K562 (cell line): ENCODE measurements at regions not wholly inside any gene's neighbourhood (a gene's known extent, or its start where the extent isn't known, plus 50 kb on each side); places are given as distances from the start of the nearest gene placed in this dataset.

ENCODE experiments used
- E2F3 ChIP-seq: fragments of 250-450 bp; sonication (Bioruptor Pico); IDR thresholded peaks from 2 replicates; pipeline ENCODE4 v1.4.0; 2020; ENCODE audit warnings: mild to moderate bottlenecking
- FOXP1 ChIP-seq: sonication (generic); formaldehyde crosslinking; IDR thresholded peaks from 2 replicates; pipeline ENCODE4 v1.8.0; 2022; ENCODE audit warnings: mild to moderate bottlenecking, missing genetic modification reagents
- HDAC2 ChIP-seq: fragments of 450-650 bp; IDR thresholded peaks from 2 replicates; pipeline ENCODE4 v1.6.1; 2016; ENCODE audit warnings: mild to moderate bottlenecking
- HNRNPUL1 ChIP-seq: fragments of 200-400 bp; formaldehyde crosslinking; IDR thresholded peaks from 2 replicates; pipeline ENCODE4 v1.6.1; 2017; ENCODE audit warnings: low read length
- KLF13 ChIP-seq: fragments of 450-650 bp; IDR thresholded peaks from 2 replicates; pipeline ENCODE4 v1.6.1; 2016; ENCODE audit warnings: missing genetic modification characterization, low read depth, mild to moderate bottlenecking, missing compliant biosample characterization, moderate library complexity, borderline replicate concordance
- MEF2D ChIP-seq: conservative IDR thresholded peaks from 2 replicates; pipeline ENCODE4 v1.6.1; 2016; ENCODE audit warnings: low read depth, missing genetic modification characterization, missing compliant biosample characterization
- MIER1 ChIP-seq: fragments of 450-650 bp; IDR thresholded peaks from 2 replicates; pipeline ENCODE4 v1.6.1; 2016; ENCODE audit warnings: antibody characterized with exemption, mild to moderate bottlenecking, low read depth
- NRF1 ChIP-seq, 2 experiments: fragments of 450-650 bp; IDR thresholded peaks in 1 of 2; conservative IDR thresholded peaks in 1 of 2; 2 replicates each; pipeline ENCODE4 v1.6.1; 2014; ENCODE audit warnings: mild to moderate bottlenecking in 2 of 2
- PHF21A ChIP-seq: fragments of 450-650 bp; IDR thresholded peaks from 2 replicates; pipeline ENCODE4 v1.6.1; 2017; ENCODE audit warnings: low read depth, borderline replicate concordance
- POLR2AphosphoS5 ChIP-seq: IDR thresholded peaks from 2 replicates; pipeline ENCODE4 v1.6.1; 2011; ENCODE audit warnings: mild to moderate bottlenecking, low read depth, low read length, moderate library complexity; ENCODE audit not compliant: control insufficient read depth, insufficient read depth
- PTTG1 ChIP-seq: fragments of 450-650 bp; IDR thresholded peaks from 2 replicates; pipeline ENCODE4 v1.6.1; 2016; ENCODE audit warnings: low read depth, mild to moderate bottlenecking, missing genetic modification characterization, missing compliant biosample characterization
- RB1 ChIP-seq: fragments of 450-650 bp; IDR thresholded peaks from 2 replicates; pipeline ENCODE4 v1.6.1; 2017; ENCODE audit warnings: low read depth, mild to moderate bottlenecking
- RBM15 ChIP-seq: fragments of 200-400 bp; formaldehyde crosslinking; IDR thresholded peaks from 2 replicates; pipeline ENCODE4 v1.6.1; 2018; ENCODE audit warnings: mild to moderate bottlenecking, low read length, moderate library complexity; ENCODE audit not compliant: insufficient read depth
- RBM39 ChIP-seq: fragments of 200-400 bp; formaldehyde crosslinking; optimal IDR thresholded peaks from 2 replicates; pipeline ENCODE3; 2018; ENCODE audit warnings: low read depth, low read length
- TAF1 ChIP-seq: IDR thresholded peaks from 2 replicates; pipeline ENCODE4 v1.6.1; 2011; ENCODE audit warnings: mild to moderate bottlenecking, low read length, moderate library complexity; ENCODE audit not compliant: insufficient read depth, control insufficient read depth, severe bottlenecking; ENCODE audit errors: extremely low read depth
- TGIF2 ChIP-seq: sonication (generic); formaldehyde crosslinking; IDR thresholded peaks from 2 replicates; pipeline ENCODE4 v1.8.1; 2022; ENCODE audit warnings: mild to moderate bottlenecking, missing genetic modification reagents, moderate library complexity
- ZNF263 ChIP-seq: sonication (generic); formaldehyde crosslinking; IDR thresholded peaks from 2 replicates; pipeline ENCODE4 v1.8.0; 2022; ENCODE audit warnings: mild to moderate bottlenecking, missing genetic modification reagents, borderline replicate concordance
- ZNF780A ChIP-seq: fragments of 250-450 bp; sonication (Bioruptor Pico); IDR thresholded peaks from 2 replicates; pipeline ENCODE4 v1.5.0; 2021; ENCODE audit warnings: mild to moderate bottlenecking
- TF ChIP-seq, protein P1 (sequence below): sonication (generic); formaldehyde crosslinking; IDR thresholded peaks from 2 replicates; pipeline ENCODE4 v1.8.1; 2023; ENCODE audit warnings: mild to moderate bottlenecking, missing genetic modification reagents
- TF ChIP-seq, protein P2 (sequence below), 2 experiments: IDR thresholded peaks; 2 replicates each; pipeline ENCODE4 v1.6.1; 2011; ENCODE audit warnings: borderline replicate concordance in 1 of 2, control low read depth in 1 of 2, low read depth in 1 of 2, low read length in 1 of 2, mild to moderate bottlenecking in 1 of 2, mixed read lengths in 1 of 2, moderate library complexity in 1 of 2; ENCODE audit not compliant: insufficient read depth in 1 of 2, insufficient read length in 1 of 2, poor library complexity in 1 of 2, severe bottlenecking in 1 of 2; ENCODE audit errors: extremely low read depth in 1 of 2
- TF ChIP-seq, protein P3 (sequence below): fragments of 250-450 bp; sonication (Bioruptor Pico); IDR thresholded peaks from 2 replicates; pipeline ENCODE4 v1.4.0; 2020; ENCODE audit warnings: mild to moderate bottlenecking, moderate library complexity, borderline replicate concordance

DNA sequence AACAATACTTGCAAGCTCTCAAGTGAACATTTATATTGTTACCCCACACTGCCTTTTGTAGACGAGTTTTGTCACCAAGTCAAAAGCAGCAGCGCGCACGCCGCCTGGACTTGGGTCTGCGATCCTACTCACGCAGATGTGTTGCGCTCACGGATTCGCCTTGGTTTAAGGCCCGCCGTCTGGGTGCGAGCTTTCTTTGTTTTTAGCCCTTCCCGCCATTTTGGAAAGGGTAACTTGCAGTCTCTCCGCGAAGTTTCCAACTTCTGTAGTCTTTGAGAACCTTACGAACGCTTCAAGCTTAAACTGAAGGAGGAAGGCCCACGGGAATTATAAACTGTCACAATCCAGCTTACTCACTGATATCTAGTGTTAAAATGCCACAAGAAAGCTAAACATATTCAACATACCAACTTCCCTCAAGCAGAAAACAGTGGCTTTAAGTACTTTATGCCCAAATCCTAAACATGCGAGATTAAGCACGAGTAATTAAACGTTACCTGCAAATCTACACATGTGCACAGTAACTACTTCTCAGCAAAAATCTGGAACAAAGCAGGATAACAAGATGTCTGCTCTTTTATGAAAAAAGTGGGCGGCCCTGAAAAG is 80.4 kb upstream of the BTN3A2 start (continued):
- TF ChIP-seq MIER1 (peak; percentile 32; the same call in 1 of the 2 replicates), ZNF263 (0 out of 2 replicates have a peak, but pooled peaks have one; percentile 17), RBM39 (peak; percentile 1), NRF1 (conservative IDR thresholded peaks at IDR 0.05 in 1 of 2, IDR thresholded peaks at IDR 0.05 in 1 of 2) (peak in 1 of 2 experiments; percentile 42; a peak in 1 of 4 replicates), KLF13 (no peak), PTTG1 (peak; percentile 24; the same call in 1 of the 2 replicates), HDAC2 (no peak), ZNF780A (CRISPR knock-in tag) (0 out of 2 replicates have a peak, but pooled peaks have one; percentile 23), RB1 (peak; percentile 52; the same call in 1 of the 2 replicates), PHF21A (no peak), MEF2D (tag) (0 out of 2 replicates have a peak, but pooled peaks have one; percentile 11), POLR2AphosphoS5 (0 out of 2 replicates have a peak, but pooled peaks have one; percentile 0), TAF1 (peak; percentile 44), E2F3 (CRISPR knock-in tag) (peak; percentile 17; the same call in 1 of the 2 replicates), HNRNPUL1 (no peak), TGIF2 (CRISPR knock-in tag) (peak; percentile 88; the same call in 1 of the 2 replicates), RBM15 (no peak), FOXP1 (CRISPR knock-in tag) (0 out of 2 replicates have a peak, but pooled peaks have one; percentile 5)
- TF ChIP-seq, protein P1, sequence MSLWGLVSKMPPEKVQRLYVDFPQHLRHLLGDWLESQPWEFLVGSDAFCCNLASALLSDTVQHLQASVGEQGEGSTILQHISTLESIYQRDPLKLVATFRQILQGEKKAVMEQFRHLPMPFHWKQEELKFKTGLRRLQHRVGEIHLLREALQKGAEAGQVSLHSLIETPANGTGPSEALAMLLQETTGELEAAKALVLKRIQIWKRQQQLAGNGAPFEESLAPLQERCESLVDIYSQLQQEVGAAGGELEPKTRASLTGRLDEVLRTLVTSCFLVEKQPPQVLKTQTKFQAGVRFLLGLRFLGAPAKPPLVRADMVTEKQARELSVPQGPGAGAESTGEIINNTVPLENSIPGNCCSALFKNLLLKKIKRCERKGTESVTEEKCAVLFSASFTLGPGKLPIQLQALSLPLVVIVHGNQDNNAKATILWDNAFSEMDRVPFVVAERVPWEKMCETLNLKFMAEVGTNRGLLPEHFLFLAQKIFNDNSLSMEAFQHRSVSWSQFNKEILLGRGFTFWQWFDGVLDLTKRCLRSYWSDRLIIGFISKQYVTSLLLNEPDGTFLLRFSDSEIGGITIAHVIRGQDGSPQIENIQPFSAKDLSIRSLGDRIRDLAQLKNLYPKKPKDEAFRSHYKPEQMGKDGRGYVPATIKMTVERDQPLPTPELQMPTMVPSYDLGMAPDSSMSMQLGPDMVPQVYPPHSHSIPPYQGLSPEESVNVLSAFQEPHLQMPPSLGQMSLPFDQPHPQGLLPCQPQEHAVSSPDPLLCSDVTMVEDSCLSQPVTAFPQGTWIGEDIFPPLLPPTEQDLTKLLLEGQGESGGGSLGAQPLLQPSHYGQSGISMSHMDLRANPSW (CRISPR knock-in tag): peak; percentile 65; the same call in 1 of the 2 replicates
- TF ChIP-seq, protein P2, sequence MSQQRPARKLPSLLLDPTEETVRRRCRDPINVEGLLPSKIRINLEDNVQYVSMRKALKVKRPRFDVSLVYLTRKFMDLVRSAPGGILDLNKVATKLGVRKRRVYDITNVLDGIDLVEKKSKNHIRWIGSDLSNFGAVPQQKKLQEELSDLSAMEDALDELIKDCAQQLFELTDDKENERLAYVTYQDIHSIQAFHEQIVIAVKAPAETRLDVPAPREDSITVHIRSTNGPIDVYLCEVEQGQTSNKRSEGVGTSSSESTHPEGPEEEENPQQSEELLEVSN (IDR thresholded peaks at IDR 0.05; ENCODE audit: borderline replicate concordance in 1 of 2, extremely low read depth in 1 of 2, insufficient read depth in 1 of 2, insufficient read length in 1 of 2, low read depth in 1 of 2, low read length in 1 of 2, poor library complexity in 1 of 2, severe bottlenecking in 1 of 2): peak in 1 of 2 experiments; percentile 64
- TF ChIP-seq, protein P3, sequence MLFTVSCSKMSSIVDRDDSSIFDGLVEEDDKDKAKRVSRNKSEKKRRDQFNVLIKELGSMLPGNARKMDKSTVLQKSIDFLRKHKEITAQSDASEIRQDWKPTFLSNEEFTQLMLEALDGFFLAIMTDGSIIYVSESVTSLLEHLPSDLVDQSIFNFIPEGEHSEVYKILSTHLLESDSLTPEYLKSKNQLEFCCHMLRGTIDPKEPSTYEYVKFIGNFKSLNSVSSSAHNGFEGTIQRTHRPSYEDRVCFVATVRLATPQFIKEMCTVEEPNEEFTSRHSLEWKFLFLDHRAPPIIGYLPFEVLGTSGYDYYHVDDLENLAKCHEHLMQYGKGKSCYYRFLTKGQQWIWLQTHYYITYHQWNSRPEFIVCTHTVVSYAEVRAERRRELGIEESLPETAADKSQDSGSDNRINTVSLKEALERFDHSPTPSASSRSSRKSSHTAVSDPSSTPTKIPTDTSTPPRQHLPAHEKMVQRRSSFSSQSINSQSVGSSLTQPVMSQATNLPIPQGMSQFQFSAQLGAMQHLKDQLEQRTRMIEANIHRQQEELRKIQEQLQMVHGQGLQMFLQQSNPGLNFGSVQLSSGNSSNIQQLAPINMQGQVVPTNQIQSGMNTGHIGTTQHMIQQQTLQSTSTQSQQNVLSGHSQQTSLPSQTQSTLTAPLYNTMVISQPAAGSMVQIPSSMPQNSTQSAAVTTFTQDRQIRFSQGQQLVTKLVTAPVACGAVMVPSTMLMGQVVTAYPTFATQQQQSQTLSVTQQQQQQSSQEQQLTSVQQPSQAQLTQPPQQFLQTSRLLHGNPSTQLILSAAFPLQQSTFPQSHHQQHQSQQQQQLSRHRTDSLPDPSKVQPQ: no peak
